Left lung (tissue), 4 donors: ENCODE measurements at regions not wholly inside any gene's neighbourhood (a gene's known extent, or its start where the extent isn't known, plus 50 kb on each side); places are given as distances from the start of the nearest gene placed in this dataset.
"Not testable (repeated sequence)": the region's sequence is repeated elsewhere in the genome, so short reads cannot be mapped to it uniquely, and the experiment has no call there.

Experiments
- ATAC-seq: fragments of 200-7000 bp; cut with Tn5 transposase; one replicate; pipeline ENCODE4 v1.9.1; 2020; ENCODE audit warnings: moderate library complexity
- DNase-seq, 4 donors: peaks; one replicate each; pipeline ENCODE4 v3.0.0-alpha.2; 2013 to 2020
- H3K27ac ChIP-seq, 2 donors: fragments of 200-600 bp; sonication (generic) in 1 of 2; one replicate each; pipeline versions ENCODE4 v1.5.0 to v1.8.0; 2020 to 2021
- H3K27me3 ChIP-seq, 2 donors: fragments of 200-600 bp; sonication (generic) in 1 of 2; one replicate each; pipeline versions ENCODE4 v1.5.0 to v1.8.0; 2020 to 2021
- H3K36me3 ChIP-seq, 2 donors: fragments of 200-600 bp; sonication (generic) in 1 of 2; one replicate each; pipeline versions ENCODE4 v1.5.0 to v1.8.0; 2020 to 2021
- H3K4me1 ChIP-seq, 2 donors: fragments of 200-600 bp; one replicate each; pipeline ENCODE4 v1.8.0; 2021
- H3K4me3 ChIP-seq, 2 donors: fragments of 200-600 bp; sonication (generic) in 1 of 2; one replicate each; pipeline versions ENCODE4 v1.5.0 to v1.8.0; 2020 to 2021; ENCODE audit warnings: mild to moderate bottlenecking in 1 of 2
- H3K9me3 ChIP-seq, 2 donors: fragments of 200-600 bp; sonication (generic) in 1 of 2; one replicate each; pipeline versions ENCODE4 v1.5.0 to v1.8.0; 2020 to 2021
- intact Hi-C, 2 donors: fragments of 100-400 bp; cut with DNase I; formaldehyde crosslinking; loops; one replicate each; pipeline versions ENCODE4 v1.11.2 to v1.14.2; 2022
- TF ChIP-seq, protein P1 (sequence below), 2 donors: fragments of 200-600 bp; sonication (generic) in 1 of 2; IDR thresholded peaks; one replicate each; pipeline versions ENCODE4 v1.5.0 to v1.8.0; 2021; ENCODE audit warnings: antibody characterized with exemption in 2 of 2
- donor health status: DM: no; HTN: yes; CAD: no.
- donor health status: DM: no; HTN: no; CAD: no.

DNA sequence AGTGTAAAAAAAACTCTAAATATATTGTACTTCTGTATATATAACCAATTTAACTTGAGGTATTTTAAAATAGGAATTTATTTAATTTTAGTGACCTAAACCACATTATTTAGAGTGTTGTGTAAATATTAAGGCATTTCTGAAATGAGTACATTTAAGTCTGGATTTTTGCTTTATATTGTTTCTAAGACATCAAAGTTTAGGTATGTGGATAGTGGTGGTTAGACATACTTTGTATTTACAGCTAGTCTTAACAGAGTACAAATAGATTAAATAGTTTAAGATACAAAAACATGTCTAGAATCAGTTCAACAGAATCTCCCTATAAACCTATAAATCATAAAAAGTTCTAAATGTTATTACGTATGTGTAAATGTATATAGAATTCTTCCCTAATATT is 588.5 kb downstream of the TRIML1 start:
- TF ChIP-seq, protein P1, sequence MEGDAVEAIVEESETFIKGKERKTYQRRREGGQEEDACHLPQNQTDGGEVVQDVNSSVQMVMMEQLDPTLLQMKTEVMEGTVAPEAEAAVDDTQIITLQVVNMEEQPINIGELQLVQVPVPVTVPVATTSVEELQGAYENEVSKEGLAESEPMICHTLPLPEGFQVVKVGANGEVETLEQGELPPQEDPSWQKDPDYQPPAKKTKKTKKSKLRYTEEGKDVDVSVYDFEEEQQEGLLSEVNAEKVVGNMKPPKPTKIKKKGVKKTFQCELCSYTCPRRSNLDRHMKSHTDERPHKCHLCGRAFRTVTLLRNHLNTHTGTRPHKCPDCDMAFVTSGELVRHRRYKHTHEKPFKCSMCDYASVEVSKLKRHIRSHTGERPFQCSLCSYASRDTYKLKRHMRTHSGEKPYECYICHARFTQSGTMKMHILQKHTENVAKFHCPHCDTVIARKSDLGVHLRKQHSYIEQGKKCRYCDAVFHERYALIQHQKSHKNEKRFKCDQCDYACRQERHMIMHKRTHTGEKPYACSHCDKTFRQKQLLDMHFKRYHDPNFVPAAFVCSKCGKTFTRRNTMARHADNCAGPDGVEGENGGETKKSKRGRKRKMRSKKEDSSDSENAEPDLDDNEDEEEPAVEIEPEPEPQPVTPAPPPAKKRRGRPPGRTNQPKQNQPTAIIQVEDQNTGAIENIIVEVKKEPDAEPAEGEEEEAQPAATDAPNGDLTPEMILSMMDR (IDR thresholded peaks at IDR 0.05) = no peak
- Histone ChIP-seq H3K4me1 (no peaks in the 10 kb centered on the region), H3K36me3 (no peaks in the 10 kb centered on the region), H3K4me3 (no peak overlapping the region), H3K9me3 (peaks cover 0 to 6% of the 10 kb centered on the region in 2 donors), H3K27me3 (no peaks in the 10 kb centered on the region), H3K27ac (no peak overlapping the region)
- ATAC-seq = no peak
- intact Hi-C loops = no loop called here
- no peak for DNase-seq

- no peaks in the 10 kb centered on the region for H3K36me3 ChIP-seq
- H3K27ac ChIP-seq = no peak overlapping the region
- no peaks in the 10 kb centered on the region for H3K4me1 ChIP-seq
- ATAC-seq (no peak), DNase-seq (no peak)
- H3K27me3 ChIP-seq = no peaks in the 10 kb centered on the region
- intact Hi-C loops = no loop called here
- peaks cover 0 to 7% of the 10 kb centered on the region in 2 donors for H3K9me3 ChIP-seq
- no peak overlapping the region for H3K4me3 ChIP-seq
- TF ChIP-seq, protein P1 (IDR thresholded peaks at IDR 0.05) = no peak
These were observed 589.1 kb downstream of the TRIML1 start for GRCh38 chr4:188728359-188728758.

DNA sequence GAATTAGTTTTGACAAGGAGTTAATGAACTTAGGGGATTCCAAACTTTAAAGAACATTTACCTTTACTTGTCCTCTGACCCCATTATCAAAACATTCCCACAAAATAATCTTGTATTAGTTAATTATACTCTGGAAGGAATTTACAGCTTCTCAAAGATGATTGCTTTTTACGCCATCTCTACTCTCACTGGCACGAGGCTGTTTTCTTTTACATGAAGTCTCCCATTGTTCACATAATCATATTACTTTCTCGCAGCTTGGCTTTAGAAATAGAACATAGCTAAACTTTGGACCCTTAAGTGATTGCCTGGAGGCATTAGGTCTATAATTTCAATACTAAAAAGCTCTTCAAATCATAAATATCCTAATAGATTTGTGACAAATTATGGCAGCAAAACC is 592.9 kb downstream of the TRIML1 start:
- TF ChIP-seq, protein P1 (IDR thresholded peaks at IDR 0.05) = no peak
- Histone ChIP-seq H3K9me3 (peaks cover 0 to 13% of the 10 kb centered on the region in 2 donors), H3K36me3 (no peaks in the 10 kb centered on the region), H3K27me3 (no peaks in the 10 kb centered on the region), H3K4me3 (no peak overlapping the region), H3K4me1 (no peaks in the 10 kb centered on the region), H3K27ac (no peak overlapping the region)
- ATAC-seq = no peak
- intact Hi-C loops = no loop called here
- DNase-seq = no peak

- intact Hi-C loops = no loop called here
- Histone ChIP-seq H3K9me3 (peaks cover 0 to 12% of the 10 kb centered on the region in 2 donors), H3K4me1 (no peaks in the 10 kb centered on the region), H3K27ac (no peak overlapping the region), H3K27me3 (no peaks in the 10 kb centered on the region), H3K36me3 (no peaks in the 10 kb centered on the region), H3K4me3 (no peak overlapping the region)
- ATAC-seq (no peak), DNase-seq (peak in 1 of 4 donors; percentile 74)
- TF ChIP-seq, protein P1 (IDR thresholded peaks at IDR 0.05) = no peak
These were observed 595.8 kb downstream of the TRIML1 start for GRCh38 chr4:188735082-188735481.

DNA sequence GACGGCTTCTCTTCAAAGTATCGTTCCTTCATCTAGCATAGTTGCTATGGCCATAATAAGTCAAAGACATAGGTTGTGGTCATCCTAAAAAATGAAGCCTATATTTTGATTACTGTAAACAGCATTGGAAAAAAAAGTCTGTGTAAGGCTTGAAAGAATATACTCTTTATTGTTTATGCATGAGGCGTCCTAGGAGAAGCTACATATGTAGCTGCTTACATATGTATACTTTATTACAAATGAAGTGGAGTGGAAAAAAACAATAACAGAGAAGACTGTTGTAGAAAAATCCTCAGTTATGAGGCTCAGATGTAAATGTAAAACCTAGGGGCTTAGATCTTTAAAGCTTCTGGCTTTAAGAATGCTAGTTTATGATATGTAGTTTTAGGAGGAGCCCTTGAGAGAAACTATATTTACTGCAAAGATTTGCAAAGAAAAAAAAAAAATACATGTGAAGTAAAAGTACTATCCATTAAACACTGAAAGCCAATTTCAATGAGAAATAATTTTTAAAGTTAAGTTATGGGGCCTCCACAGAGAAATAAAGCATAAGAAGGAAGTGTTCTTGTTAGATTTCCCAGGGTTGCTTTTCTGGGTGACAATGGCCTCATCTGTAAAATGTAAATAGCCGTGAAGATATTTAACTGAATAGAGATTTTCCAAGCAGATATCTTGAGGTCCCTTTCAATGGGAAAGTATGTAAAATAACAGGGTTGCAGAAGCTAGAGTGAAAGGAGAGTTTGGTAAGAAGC is 598.2 kb downstream of the TRIML1 start:
- Histone ChIP-seq H3K27ac (no peak overlapping the region), H3K4me3 (no peak overlapping the region), H3K9me3 (peaks cover 0 to 10% of the 10 kb centered on the region in 2 donors), H3K4me1 (no peaks in the 10 kb centered on the region), H3K27me3 (no peaks in the 10 kb centered on the region), H3K36me3 (no peaks in the 10 kb centered on the region)
- DNase-seq = peak in 2 of 4 donors; percentile 3
- no peak for ATAC-seq
- intact Hi-C loops = no loop called here
- TF ChIP-seq, protein P1 (IDR thresholded peaks at IDR 0.05) = no peak

DNA sequence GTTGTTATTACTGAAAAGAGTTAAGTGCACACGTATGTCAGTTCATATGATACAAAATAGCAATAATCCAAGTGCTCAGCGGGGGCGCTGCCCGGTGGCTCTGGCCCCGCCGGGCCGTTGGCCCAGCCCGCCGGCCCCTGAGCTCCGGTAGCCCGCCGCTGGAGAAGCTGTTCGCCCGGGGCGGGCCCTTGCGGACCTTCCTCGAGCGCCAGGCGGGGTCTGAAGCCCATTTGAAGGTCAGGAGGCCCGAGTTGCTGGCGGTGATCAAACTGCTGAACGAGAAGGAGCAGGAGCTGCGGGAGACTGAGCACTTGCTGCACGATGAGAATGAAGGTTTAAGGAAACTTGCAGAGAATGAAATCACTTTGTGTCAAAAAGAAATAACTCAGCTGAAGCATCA is 599.0 kb downstream of the TRIML1 start:
- H3K4me3 ChIP-seq, H3K9me3 ChIP-seq, H3K4me1 ChIP-seq, DNase-seq, ATAC-seq, H3K27me3 ChIP-seq, H3K36me3 ChIP-seq, H3K27ac ChIP-seq, intact Hi-C loops: not testable (repeated sequence)

DNA sequence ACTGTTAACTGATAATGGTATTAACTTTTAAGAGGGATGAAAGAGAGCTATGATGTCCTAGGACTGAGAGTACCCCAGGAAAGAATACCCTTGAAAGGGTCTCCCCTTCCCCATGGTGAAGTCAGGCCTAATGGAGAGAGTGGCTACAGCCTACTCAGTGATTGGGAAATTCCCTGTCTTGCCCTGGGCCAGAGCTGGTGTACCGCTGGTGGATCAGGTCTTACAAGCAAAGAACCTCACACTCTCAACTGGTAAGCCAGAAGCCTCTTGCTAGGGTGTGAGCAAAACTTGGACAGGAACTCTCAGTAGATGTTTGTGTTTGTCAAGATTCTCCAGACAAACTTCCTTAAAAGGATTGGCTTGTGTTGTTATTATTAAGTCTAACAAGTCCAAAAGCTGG is 600.9 kb downstream of the TRIML1 start:
- intact Hi-C loops, H3K4me3 ChIP-seq, H3K27ac ChIP-seq, H3K4me1 ChIP-seq, DNase-seq, ATAC-seq, H3K36me3 ChIP-seq, H3K27me3 ChIP-seq, H3K9me3 ChIP-seq: not testable (repeated sequence)

- intact Hi-C loops, H3K4me3 ChIP-seq, DNase-seq, H3K4me1 ChIP-seq, ATAC-seq, H3K36me3 ChIP-seq, H3K27ac ChIP-seq, H3K9me3 ChIP-seq, H3K27me3 ChIP-seq: not testable (repeated sequence)
These were observed 601.5 kb downstream of the TRIML1 start for GRCh38 chr4:188740791-188741190.
